Mucosa of gallbladder (tissue), 1 donor: ENCODE measurements at regions not wholly inside any gene's neighbourhood (a gene's known extent, or its start where the extent isn't known, plus 50 kb on each side); places are given as distances from the start of the nearest gene placed in this dataset.

Experiments used
- DNase-seq: peaks from one replicate; pipeline ENCODE4 v3.0.0-alpha.2; 2020; ENCODE audit warnings: low spot score
- donor health status: DM: no; HTN: no; CAD: no.

- DNase-seq = no peak
Measured at GRCh38 chr6:113089056-113089455, 741.9 kb downstream of the RFPL4B start.

DNA sequence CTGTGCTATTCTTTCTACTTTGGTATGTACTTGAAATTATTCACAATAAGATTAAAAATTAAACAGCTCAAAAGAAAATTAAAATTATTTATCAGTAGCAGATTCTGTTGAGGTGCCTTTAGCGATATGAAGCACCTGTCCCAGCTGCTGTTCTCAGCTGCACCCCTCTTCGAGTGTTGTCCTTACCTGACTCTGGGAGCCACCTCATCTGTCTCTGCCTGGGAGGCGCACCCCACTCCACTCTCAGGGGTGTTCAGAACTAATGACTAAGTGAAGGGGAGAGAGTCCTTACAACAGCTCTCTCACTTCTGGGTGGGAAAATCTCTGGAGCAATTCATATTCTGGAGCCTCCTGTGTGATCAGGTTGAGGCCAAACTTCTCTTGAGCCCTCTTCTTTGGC, 745.7 kb downstream of the RFPL4B start:
- no peak for DNase-seq

DNA sequence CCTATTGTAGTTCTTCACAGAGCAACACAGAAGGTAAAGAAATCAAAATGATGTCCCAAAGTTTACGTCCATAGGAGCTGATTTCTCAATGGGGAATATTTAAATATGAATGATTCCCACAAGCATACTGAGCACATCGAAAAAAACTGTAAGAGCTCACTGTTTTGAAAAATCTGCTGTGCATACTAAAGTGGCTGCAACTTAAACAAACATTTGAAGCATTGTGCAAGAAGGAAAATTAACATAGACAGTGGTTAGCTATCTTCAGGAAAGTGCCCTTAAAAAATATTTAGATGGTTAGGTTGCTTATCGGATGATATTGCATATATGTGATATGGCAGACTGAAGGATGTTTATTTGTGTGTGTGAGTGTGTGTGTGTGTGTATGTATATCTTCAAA, 747.6 kb downstream of the RFPL4B start:
- no peak for DNase-seq

DNA sequence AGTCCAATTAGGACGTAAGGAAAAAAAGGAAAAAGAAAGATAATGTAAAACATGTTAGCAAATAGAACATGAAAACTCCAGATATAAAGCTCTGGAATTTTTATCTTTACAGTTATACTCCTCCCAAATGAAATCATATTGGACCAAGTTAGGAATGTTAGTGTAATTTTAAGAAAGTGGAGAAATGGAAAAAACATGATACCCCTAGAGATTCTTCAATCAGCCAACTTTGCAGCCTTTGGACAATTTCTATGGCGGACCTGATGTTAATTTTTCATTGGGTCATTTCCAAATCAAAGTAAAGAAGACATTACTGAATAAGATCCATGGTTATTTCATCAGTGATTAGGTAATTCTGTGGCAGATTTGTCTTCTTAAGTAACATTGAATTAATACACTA, 748.7 kb downstream of the RFPL4B start:
- DNase-seq = no peak

GRCh38 chr6:113102761-113103160, 754.4 kb upstream of the MARCKS start:
- no peak for DNase-seq

DNA sequence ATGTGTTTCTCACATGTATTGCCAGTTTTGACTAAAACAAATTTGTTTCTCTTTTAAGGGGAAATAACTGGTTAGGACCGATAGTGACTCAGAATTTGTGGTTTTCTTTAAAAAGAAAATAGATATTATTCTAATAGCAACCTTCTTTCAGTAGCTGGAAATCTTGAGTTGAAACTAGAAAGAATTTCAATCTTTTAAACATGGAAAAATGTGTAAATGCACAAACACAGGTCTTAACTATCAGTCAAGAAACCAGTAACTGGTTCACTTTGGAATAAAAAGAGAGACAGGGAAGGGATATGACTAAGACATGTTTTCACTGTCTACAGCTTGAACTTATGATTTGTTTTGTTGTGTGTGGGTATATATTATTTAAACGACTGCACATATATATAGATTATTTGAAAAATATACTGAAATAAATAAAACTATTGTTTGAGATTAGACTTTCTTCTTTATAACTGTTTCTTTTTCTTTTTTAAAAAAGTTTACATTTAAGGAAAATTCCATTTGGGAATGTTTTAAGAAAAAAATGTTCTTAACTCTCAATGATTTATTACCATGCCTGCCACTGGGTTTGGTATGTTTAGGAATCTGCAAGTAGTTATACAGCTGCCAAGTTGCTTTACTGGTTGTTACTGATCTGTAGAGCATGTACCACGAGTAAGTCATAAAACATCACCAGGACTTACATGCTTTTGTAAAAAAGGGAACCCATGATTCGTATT, 753.3 kb upstream of the MARCKS start:
- no peak for DNase-seq

GRCh38 chr6:113104541-113104940, 752.6 kb upstream of the MARCKS start:
- DNase-seq = no peak

DNA sequence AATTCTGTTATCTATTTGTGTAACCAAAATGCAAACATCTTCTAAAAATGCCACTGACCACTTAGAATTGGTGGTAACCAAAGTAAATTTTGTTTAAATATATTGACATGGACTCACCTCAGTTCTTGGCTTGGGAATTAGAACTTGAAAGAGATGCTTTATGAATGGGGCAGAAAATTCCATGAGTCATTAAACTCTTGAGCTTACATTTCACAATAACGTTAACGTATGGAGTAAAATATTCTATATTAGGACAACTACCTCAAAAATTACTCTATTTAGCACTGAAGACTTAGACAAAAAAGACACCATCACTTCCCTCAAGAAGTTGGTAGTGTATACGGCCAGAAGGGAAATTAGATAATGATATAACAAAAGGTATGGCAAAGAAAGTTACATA, 752.2 kb upstream of the MARCKS start:
- DNase-seq = no peak

GRCh38 chr6:113110211-113110610, 746.9 kb upstream of the MARCKS start:
- no peak for DNase-seq

DNA sequence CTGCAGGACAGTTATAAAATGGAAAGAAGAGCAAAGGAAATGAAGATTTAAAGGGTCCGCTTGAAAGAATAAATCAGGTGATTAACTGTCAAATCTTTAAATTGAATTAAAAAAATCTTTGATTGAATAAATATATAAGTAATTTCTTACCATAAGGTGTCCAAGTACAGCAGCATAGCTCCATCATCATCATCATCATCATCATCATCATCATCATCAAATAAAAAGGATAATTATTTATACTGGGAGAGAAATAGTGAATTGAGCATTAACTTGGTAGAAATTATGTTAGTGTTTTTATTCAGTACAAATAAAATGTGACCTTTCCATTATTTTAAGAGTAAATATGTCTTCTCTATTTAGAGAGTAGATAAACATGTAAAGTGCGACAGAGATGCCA, 745.6 kb upstream of the MARCKS start:
- no peak for DNase-seq

DNA sequence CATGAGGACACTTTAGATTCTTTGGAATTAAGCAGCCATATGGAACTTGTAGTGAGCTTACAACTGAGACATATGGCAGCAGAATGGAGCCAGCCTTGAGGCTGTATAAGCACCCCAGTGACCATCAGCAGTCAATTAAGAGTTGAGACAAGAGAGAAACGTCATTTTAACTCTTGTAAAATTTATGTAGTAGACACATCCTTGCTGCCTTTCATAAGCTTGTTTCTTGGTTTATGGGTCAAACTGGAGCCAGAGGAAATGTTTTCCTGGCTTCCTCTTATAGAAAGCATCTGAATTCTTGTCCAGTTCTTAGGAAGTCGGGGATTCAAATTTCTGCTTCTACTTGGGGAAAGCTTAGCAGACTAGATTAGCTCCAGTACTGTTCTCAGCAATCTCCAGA, 745.1 kb upstream of the MARCKS start:
- DNase-seq = no peak

DNA sequence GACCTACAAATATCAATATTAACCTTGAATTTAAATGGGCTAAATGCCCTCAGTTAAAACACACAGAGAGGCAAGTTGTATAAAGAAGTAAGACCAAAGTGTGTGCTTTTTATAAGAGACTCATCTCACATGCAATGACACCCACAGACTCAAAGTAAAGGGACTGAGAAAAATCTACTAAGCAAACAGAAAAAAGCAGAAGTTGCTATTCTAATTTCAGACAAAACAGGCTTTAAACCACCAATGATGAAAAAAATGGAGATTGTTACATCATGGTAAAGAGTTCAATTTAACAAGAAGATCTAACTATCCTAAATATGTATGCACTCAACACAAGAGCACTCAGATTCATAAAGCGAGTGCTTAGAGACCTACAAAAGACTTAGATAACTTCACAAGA, 741.9 kb upstream of the MARCKS start:
- DNase-seq = no peak

DNA sequence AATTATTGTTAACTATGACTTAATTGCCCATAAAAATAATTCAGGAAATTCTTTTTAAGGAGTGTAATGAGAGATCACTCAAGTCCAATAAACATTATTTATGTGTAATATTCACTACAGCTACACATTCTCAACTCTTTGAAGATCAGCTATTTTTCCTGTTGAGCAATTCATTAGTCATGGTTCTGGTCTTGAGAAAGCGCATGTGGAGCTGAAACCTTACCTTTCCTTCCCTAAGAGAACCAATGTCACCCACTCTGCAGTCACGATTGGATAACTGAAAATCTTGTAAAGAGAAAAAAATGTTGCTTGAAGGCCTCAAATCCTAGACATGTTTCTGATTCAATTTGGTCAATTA, 736.9 kb upstream of the MARCKS start:
- no peak for DNase-seq

- no peak for DNase-seq
Measured at GRCh38 chr6:113120582-113121285, 736.4 kb upstream of the MARCKS start.

- no peak for DNase-seq
Measured at GRCh38 chr6:113121571-113121970, 735.6 kb upstream of the MARCKS start.

GRCh38 chr6:113122060-113122459, 735.1 kb upstream of the MARCKS start:
- DNase-seq = no peak

GRCh38 chr6:113125626-113126025, 731.5 kb upstream of the MARCKS start:
- DNase-seq = no peak

DNA sequence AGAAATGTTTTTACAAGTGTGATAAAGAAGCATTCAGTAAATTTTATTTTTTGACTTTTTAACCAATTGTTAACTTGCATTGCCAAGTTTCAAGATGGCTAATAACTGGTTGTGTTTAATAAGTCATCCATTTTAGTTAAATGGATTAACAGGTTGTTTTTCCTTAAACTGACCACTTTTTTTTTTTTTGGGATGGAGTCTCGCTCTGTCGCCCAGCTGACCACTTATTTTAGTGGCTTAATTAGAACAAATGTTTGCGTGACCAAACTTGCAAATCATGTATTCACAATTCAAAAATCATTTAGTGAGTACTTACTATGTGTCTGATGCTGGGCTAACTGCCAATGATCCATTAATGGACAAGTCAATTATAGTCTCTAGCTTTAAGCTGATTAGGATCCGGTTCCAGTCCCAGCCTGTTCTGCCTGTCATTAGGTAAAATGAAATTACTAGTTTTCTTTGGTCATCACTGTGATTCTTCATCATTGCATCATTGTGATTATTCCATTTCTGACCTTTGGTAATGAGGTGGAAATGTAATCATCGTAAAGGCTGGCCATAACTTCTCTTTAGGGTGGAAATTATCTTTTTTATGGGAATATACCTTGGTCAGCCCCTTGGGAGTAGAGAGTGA, 729.2 kb upstream of the MARCKS start:
- DNase-seq = no peak

- DNase-seq = no peak
Measured at GRCh38 chr6:113128661-113129060, 728.5 kb upstream of the MARCKS start.

DNA sequence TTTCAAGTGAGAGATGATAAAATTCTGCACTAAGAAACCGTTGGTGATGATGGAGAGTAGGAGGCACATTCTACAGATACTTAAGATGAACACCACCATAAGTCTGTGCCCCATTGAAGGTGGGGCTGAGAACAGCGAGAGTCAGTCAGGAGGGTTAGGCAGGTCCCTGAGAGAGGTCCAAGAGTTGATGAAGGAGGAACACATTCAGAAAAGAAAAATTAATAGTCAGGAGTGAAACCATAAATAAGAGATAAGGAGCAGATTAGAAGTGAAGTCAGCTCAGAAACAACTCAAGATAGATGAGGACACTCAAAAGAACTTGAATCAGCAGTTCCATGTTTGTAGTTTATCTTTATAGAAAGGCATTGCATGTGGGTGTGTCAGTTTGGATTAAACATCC, 727.2 kb upstream of the MARCKS start:
- DNase-seq = no peak

GRCh38 chr6:113137426-113137825, 719.7 kb upstream of the MARCKS start:
- DNase-seq = no peak

DNA sequence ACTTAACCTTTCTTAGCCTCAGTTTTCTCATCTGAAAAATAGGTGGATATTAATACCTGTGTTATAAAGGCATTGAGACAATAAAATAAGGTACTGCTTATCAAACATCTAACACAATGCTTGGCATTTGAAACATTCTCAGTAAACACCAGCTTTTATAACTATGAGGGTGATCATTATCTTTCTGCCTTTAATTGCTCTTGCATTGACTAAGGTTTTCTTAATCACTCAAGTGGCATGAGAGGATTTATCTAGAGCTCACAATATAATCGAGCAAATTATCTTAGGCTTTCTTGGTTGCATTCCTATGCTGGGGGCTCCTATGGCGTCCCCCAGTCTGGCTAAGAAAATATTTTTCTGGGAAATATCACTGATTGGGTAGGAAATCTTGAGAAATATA, 716.4 kb upstream of the MARCKS start:
- DNase-seq = no peak

GRCh38 chr6:113141901-113142300, 715.2 kb upstream of the MARCKS start:
- no peak for DNase-seq
